HCT116 (cell line): ENCODE measurements at regions not wholly inside any gene's neighbourhood (a gene's known extent, or its start where the extent isn't known, plus 50 kb on each side); places are given as distances from the start of the nearest gene placed in this dataset.

ENCODE experiments used
- CTCF ChIP-seq, 3 experiments: fragments of 200-600 bp in 1 of 3; sonication (generic) in 1 of 3; IDR thresholded peaks in 2 of 3; conservative IDR thresholded peaks in 1 of 3; 2 replicates each; pipeline ENCODE4 v1.5.1; 2012 to 2017; ENCODE audit warnings: low read depth in 2 of 3, low read length in 2 of 3, antibody characterized with exemption in 1 of 3, borderline replicate concordance in 1 of 3, control low read depth in 1 of 3, mild to moderate bottlenecking in 1 of 3, mixed read lengths in 1 of 3, mixed run types in 1 of 3, moderate library complexity in 1 of 3; ENCODE audit not compliant: insufficient read depth in 1 of 3
- POLR2A ChIP-seq: IDR thresholded peaks from 2 replicates; pipeline ENCODE4 v1.7.0; 2011; ENCODE audit warnings: borderline replicate concordance; ENCODE audit not compliant: insufficient read depth, insufficient read length; ENCODE audit errors: extremely low read depth
- POLR2AphosphoS5 ChIP-seq: IDR thresholded peaks from 2 replicates; pipeline ENCODE4 v1.6.1; 2011; ENCODE audit warnings: mild to moderate bottlenecking, low read depth, low read length, moderate library complexity

- no peak for TF ChIP-seq CTCF (IDR thresholded peaks at IDR 0.05 in 2 of 3, conservative IDR thresholded peaks at IDR 0.05 in 1 of 3; ENCODE audit: borderline replicate concordance in 1 of 3, insufficient read depth in 1 of 3, low read depth in 2 of 3, low read length in 2 of 3)
- TF ChIP-seq POLR2AphosphoS5 = no peak
- TF ChIP-seq POLR2A = no peak
These were observed 410.6 kb downstream of the SPRY1 start for GRCh38 chr4:123807187-123807586.
